K562 (cell line): ENCODE measurements at regions not wholly inside any gene's neighbourhood (a gene's known extent, or its start where the extent isn't known, plus 50 kb on each side); places are given as distances from the start of the nearest gene placed in this dataset.

Source experiments
- ATAC-seq: fragments of 200-7000 bp; cut with Tn5 transposase; 3 replicates; pipeline ENCODE4 v1.9.1; 2020; ENCODE audit warnings: moderate library complexity
- BruUV-seq: library from RNA; stranded (reverse); fragments of 400-500 nt; replicated peaks from 2 replicates; lab custom pipeline; 2021; lab: Mats Ljungman, UMichigan
- CTCF ChIA-PET: fragments of 300-600 bp; formaldehyde crosslinking; extraction: SDS; loops from one replicate; lab custom pipeline; 2021; ENCODE audit warnings: low intra/inter-chr PET ratio; lab: Yijun Ruan, JAX
- POLR2A ChIA-PET: fragments of 300-600, 350-650 bp; sonication (Branson Sonifier 250); formaldehyde crosslinking; extraction: SDS; loops from one replicate; lab custom pipeline; 2021; ENCODE audit warnings: antibody characterized with exemption, inconsistent platforms; lab: Yijun Ruan, JAX
- DNase-seq, 4 experiments: peaks; one replicate each; pipeline versions ENCODE4 v3.0.0 to v3.0.0-alpha.2; 2011 to 2018; ENCODE audit warnings: low spot score in 3 of 4, mixed read lengths in 3 of 4; ENCODE audit errors: extremely low read depth in 1 of 4
- FAIRE-seq: peaks from 2 replicates; lab custom pipeline; 2011; peaks lifted over from hg19 to GRCh38; lab: Jason Lieb, UNC
- H2AFZ ChIP-seq: 2 replicates; pipeline ENCODE4 v1.6.0; 2011; ENCODE audit warnings: low read depth, low read length, control low read depth, inconsistent platforms
- H3K27ac ChIP-seq: fragments of 200-600 bp; 3 replicates; pipeline ENCODE4 v1.8.0; 2011; ENCODE audit warnings: low read depth, mild to moderate bottlenecking, control low read depth, inconsistent platforms, low read length, moderate library complexity, mixed read lengths; ENCODE audit errors: extremely low read depth
- H3K27me3 ChIP-seq, 2 experiments: fragments of 300-600 bp in 1 of 2; 2 replicates in 1 of 2; 3 replicates in 1 of 2; pipeline versions ENCODE4 v1.6.0 to v1.8.0; 2011; ENCODE audit warnings: inconsistent platforms in 2 of 2, low read length in 2 of 2, mild to moderate bottlenecking in 1 of 2, mixed read lengths in 1 of 2, moderate library complexity in 1 of 2; ENCODE audit not compliant: control insufficient read depth in 2 of 2, insufficient read depth in 2 of 2
- H3K36me3 ChIP-seq: fragments of 300-600 bp; 3 replicates; pipeline ENCODE4 v1.8.0; 2011; ENCODE audit warnings: mild to moderate bottlenecking, low read length, inconsistent platforms; ENCODE audit not compliant: control insufficient read depth, insufficient read depth
- H3K4me1 ChIP-seq, 2 experiments: fragments of 200-600 bp in 1 of 2; replicated peaks in 1 of 2; 2 replicates in 1 of 2; 3 replicates in 1 of 2; pipeline versions ENCODE4 v1.5.1 to v1.8.0; 2011; ENCODE audit warnings: inconsistent platforms in 2 of 2, low read length in 2 of 2, mild to moderate bottlenecking in 1 of 2, mixed read lengths in 1 of 2, moderate library complexity in 1 of 2; ENCODE audit not compliant: control insufficient read depth in 2 of 2, insufficient read depth in 2 of 2
- H3K4me2 ChIP-seq: 2 replicates; pipeline ENCODE4 v1.6.1; 2011; ENCODE audit warnings: low read length, control low read depth, inconsistent platforms, mixed read lengths; ENCODE audit not compliant: insufficient read depth
- H3K4me3 ChIP-seq: fragments of 200-600 bp; sonication (generic), shearing (Covaris generic); 2 replicates; pipeline ENCODE4 v1.5.1; 2016; ENCODE audit warnings: control low read depth, inconsistent platforms
- H3K79me2 ChIP-seq: fragments of 200-600 bp; 3 replicates; pipeline ENCODE4 v1.8.0; 2011; ENCODE audit warnings: low read length, inconsistent platforms; ENCODE audit not compliant: control insufficient read depth, insufficient read depth
- H3K9ac ChIP-seq, 2 experiments: 2 replicates each; pipeline versions ENCODE4 v1.6.0 to v1.6.1; 2011; ENCODE audit warnings: low read depth in 2 of 2, low read length in 2 of 2, control low read depth in 1 of 2, inconsistent platforms in 1 of 2, mild to moderate bottlenecking in 1 of 2, mixed read lengths in 1 of 2; ENCODE audit not compliant: insufficient read depth in 1 of 2
- H3K9me1 ChIP-seq: one replicate; pipeline ENCODE4 v1.6.0; 2011; ENCODE audit warnings: inconsistent platforms, mild to moderate bottlenecking, low read length, moderate library complexity; ENCODE audit not compliant: control insufficient read depth, insufficient read depth
- H3K9me3 ChIP-seq: replicated peaks from 2 replicates; pipeline ENCODE4 v1.5.1; 2011; ENCODE audit warnings: low read depth, low read length, inconsistent platforms; ENCODE audit not compliant: control insufficient read depth, insufficient read depth
- H4K20me1 ChIP-seq: replicated peaks from 2 replicates; pipeline ENCODE4 v1.6.1; 2011; ENCODE audit warnings: low read length, inconsistent platforms, mixed read lengths; ENCODE audit not compliant: control insufficient read depth, insufficient read depth
- ARID3A ChIP-seq: IDR thresholded peaks from 2 replicates; pipeline ENCODE4 v1.6.1; 2012; ENCODE audit warnings: low read depth, low read length, improper control_type of control experiment, borderline replicate concordance
- CREB5 ChIP-seq: fragments of 250-450 bp; sonication (Bioruptor Pico); IDR thresholded peaks from 2 replicates; pipeline ENCODE4 v1.5.0; 2020; ENCODE audit warnings: mild to moderate bottlenecking
- HIVEP1 ChIP-seq: fragments of 250-450 bp; sonication (Bioruptor Pico); IDR thresholded peaks from 2 replicates; pipeline ENCODE4 v1.4.0; 2020; ENCODE audit warnings: mild to moderate bottlenecking
- HNRNPK ChIP-seq: fragments of 200-400 bp; formaldehyde crosslinking; IDR thresholded peaks from one replicate; pipeline ENCODE4 v1.6.1; 2018; ENCODE audit warnings: mild to moderate bottlenecking, low read depth, low read length; ENCODE audit not compliant: poor library complexity, severe bottlenecking
- HOMEZ ChIP-seq: fragments of 250-450 bp; sonication (Bioruptor Pico); IDR thresholded peaks from 2 replicates; pipeline ENCODE4 v1.4.0; 2020; ENCODE audit warnings: mild to moderate bottlenecking, moderate library complexity
- SAFB ChIP-seq: fragments of 200-400 bp; formaldehyde crosslinking; IDR thresholded peaks from 2 replicates; pipeline ENCODE4 v1.6.1; 2017; ENCODE audit warnings: low read depth, low read length, borderline replicate concordance
- SREBF2 ChIP-seq: sonication (generic); formaldehyde crosslinking; IDR thresholded peaks from 2 replicates; pipeline ENCODE4 v1.4.0; 2020; ENCODE audit warnings: mild to moderate bottlenecking, missing genetic modification reagents
- THRA ChIP-seq: fragments of 450-650 bp; IDR thresholded peaks from 2 replicates; pipeline ENCODE4 v1.6.1; 2017; ENCODE audit warnings: mild to moderate bottlenecking, moderate library complexity
- USF2 ChIP-seq: sonication (generic); formaldehyde crosslinking; IDR thresholded peaks from 2 replicates; pipeline ENCODE4 v1.5.0; 2020; ENCODE audit warnings: missing genetic modification reagents
- ZBTB8A ChIP-seq: fragments of 450-650 bp; IDR thresholded peaks from 2 replicates; pipeline ENCODE4 v1.6.1; 2018; ENCODE audit warnings: mild to moderate bottlenecking, moderate library complexity; ENCODE audit not compliant: partially characterized antibody
- ZFX ChIP-seq: sonication (generic); formaldehyde crosslinking; IDR thresholded peaks from 2 replicates; pipeline ENCODE4 v1.8.0; 2022; ENCODE audit warnings: mild to moderate bottlenecking, missing genetic modification reagents, moderate library complexity
- ZKSCAN1 ChIP-seq: fragments of 150-350 bp; IDR thresholded peaks from 2 replicates; pipeline ENCODE4 v1.6.1; 2016; ENCODE audit warnings: low read depth, low read length
- ZNF512 ChIP-seq: IDR thresholded peaks from 2 replicates; pipeline ENCODE4 v1.6.1; 2016; ENCODE audit warnings: missing genetic modification characterization, missing compliant biosample characterization
- WGBS: fragments of 100-300 bp; shearing (Covaris generic); methylation state at CpG from one replicate; pipeline ENCODE4 v1.1.6; 2016; ENCODE audit warnings: low coverage, mixed read lengths; ENCODE audit not compliant: insufficient coverage; ENCODE audit errors: missing lambda C conversion rate; 5-methylcytosine and 5-hydroxymethylcytosine counted together
- in situ Hi-C: fragments of 300-500 bp; cut with MboI; formaldehyde crosslinking; loops from 4 replicates; pipeline ENCODE4 v1.15.0; 2018; ENCODE audit warnings: inconsistent platforms, mixed read lengths
- intact Hi-C: fragments of 100-400 bp; cut with micrococcal nuclease; formaldehyde crosslinking; loops from 2 replicates; pipeline ENCODE4 v1.14.2; 2022

- TF ChIP-seq HNRNPK (no peak), SREBF2 (CRISPR knock-in tag) (no peak), ZNF512 (tag) (no peak), HOMEZ (CRISPR knock-in tag) (no peak), ZKSCAN1 (no peak)
Observed at GRCh38 chr5:133730346-133730745, 118.0 kb upstream of the FSTL4 start (continued).

GRCh38 chr5:133729800-133730199 lies 117.5 kb upstream of the FSTL4 start:
- Histone ChIP-seq H4K20me1 (no peaks in the 10 kb centered on the region), H3K4me3 (no peak overlapping the region), H3K9me3 (no peaks in the 10 kb centered on the region), H3K9me1 (no peaks in the 10 kb centered on the region), H3K9ac (no peak overlapping the region), H3K36me3 (no peaks in the 10 kb centered on the region), H3K4me2 (no peak overlapping the region), H3K79me2 (no peaks in the 10 kb centered on the region), H3K27ac (no peak overlapping the region), H2AFZ (no peak overlapping the region), H3K27me3 (peaks cover 0 to 9% of the 10 kb centered on the region in 2 experiments; a peak in 1 of 5 replicates), H3K4me1 (no peaks in the 10 kb centered on the region)
- 0% methylated on average over 3 of the region's 3 CpGs for WGBS
- intact Hi-C loops (no loop called here), in situ Hi-C loops (no loop called here)
- POLR2A ChIA-PET, result no interaction called here
- ATAC-seq, result no peak
- CTCF ChIA-PET, result no interaction called here
- no peak for FAIRE-seq
- BruUV-seq, result no TSS peak
- no peak for DNase-seq
- TF ChIP-seq HIVEP1 (CRISPR knock-in tag), result no peak
- TF ChIP-seq SREBF2 (CRISPR knock-in tag), result no peak
- no peak for TF ChIP-seq ZBTB8A
- no peak for TF ChIP-seq THRA
- TF ChIP-seq CREB5 (CRISPR knock-in tag), result no peak
- no peak for TF ChIP-seq ARID3A
- no peak for TF ChIP-seq ZFX (CRISPR knock-in tag)
- no peak for TF ChIP-seq USF2 (CRISPR knock-in tag)
- no peak for TF ChIP-seq SAFB
